ENCODE measurements at regions not wholly inside any gene's neighbourhood (a gene's known extent, or its start where the extent isn't known, plus 50 kb on each side); places are given as distances from the start of the nearest gene placed in this dataset.
A peak's percentile ranks its signal among the peaks of the same experiment; 100 is the strongest.

GRCh38 chr9:116059466-116059865 lies 94.1 kb upstream of the PAPPA start:
- no peak for TF ChIP-seq CTCF (IDR thresholded peaks at IDR 0.05; ENCODE audit: low read depth, low read length)
- DNase-seq (ENCODE audit: extremely low read depth, low read depth), result no peak

- no peak for DNase-seq (ENCODE audit: extremely low read depth, low read depth)
- no peak for TF ChIP-seq CTCF (IDR thresholded peaks at IDR 0.05; ENCODE audit: low read depth, low read length)
Measured at GRCh38 chr9:116060631-116061030, 93.0 kb upstream of the PAPPA start.

GRCh38 chr9:116061546-116062205 lies 91.9 kb upstream of the PAPPA start:
- no peak for DNase-seq (ENCODE audit: extremely low read depth, low read depth)

DNA sequence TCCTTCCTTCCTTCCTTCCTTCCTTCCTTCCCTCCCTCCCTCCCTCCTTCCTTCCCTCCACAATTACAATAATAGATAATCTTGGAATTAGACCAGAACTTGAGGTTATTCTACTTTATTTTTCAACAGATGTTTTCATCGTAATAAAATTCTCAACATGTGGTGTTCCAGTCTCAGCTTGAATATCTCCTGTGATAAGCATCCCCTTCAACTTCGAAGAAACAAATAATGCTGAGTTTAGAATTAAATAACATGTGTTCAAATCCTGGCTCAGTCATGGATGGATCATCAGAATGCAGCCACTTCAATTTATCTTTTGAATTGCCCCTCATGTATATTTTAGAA lies 91.4 kb upstream of the PAPPA start:
- no peak for TF ChIP-seq CTCF (IDR thresholded peaks at IDR 0.05; ENCODE audit: low read depth, low read length)
- DNase-seq (ENCODE audit: extremely low read depth, low read depth), result no peak

More at GRCh38 chr9:116061546-116062205, 91.9 kb upstream of the PAPPA start:
- TF ChIP-seq CTCF (IDR thresholded peaks at IDR 0.05; ENCODE audit: low read depth, low read length), result no peak

DNA sequence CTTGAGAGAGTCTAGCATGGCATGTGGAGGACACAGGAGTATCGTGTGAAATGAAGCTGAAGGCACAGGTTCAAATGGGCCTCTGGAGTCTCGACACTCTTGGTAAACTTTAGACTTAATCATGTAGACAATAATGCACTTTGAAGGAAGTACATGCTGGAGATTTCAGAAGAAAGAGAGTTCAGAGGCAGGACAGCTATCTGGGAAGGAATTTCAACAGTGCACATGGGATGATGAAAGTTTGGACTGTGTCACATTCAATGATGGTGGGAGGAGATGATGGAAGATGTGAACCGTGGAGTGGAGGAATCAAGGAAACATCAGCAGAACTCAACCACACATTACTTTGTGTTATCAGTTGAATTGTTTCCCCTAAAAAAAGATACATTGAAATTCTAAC lies 88.6 kb upstream of the PAPPA start:
- peak; percentile 83 for DNase-seq (ENCODE audit: extremely low read depth, low read depth)
- no peak for TF ChIP-seq CTCF (IDR thresholded peaks at IDR 0.05; ENCODE audit: low read depth, low read length)

DNA sequence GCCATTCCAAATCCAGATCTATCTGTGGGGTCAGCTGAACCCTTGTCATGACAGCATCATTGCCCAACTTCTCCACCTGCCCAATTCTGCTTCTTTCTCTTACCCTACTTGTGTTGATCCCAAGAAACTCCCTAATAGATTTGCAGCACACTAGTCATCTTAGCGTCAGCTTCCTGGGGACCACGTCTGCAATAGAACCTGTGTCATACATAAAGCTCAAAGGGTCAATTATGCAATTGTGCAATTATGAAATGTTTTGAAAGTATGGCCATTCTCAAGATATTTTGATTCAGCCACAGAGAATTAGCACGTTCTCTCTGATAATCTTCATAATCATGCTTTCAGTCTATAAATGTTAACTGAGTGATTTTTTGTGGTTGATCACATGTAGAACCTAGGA lies 87.4 kb upstream of the PAPPA start:
- no peak for TF ChIP-seq CTCF (IDR thresholded peaks at IDR 0.05; ENCODE audit: low read depth, low read length)
- DNase-seq (ENCODE audit: extremely low read depth, low read depth), result no peak

GRCh38 chr9:116067566-116067965 lies 86.0 kb upstream of the PAPPA start:
- DNase-seq (ENCODE audit: extremely low read depth, low read depth), result no peak
- TF ChIP-seq CTCF (IDR thresholded peaks at IDR 0.05; ENCODE audit: low read depth, low read length), result no peak

All from AG09319 (cell line).